ENCODE measurements at regions not wholly inside any gene's neighbourhood (a gene's known extent, or its start where the extent isn't known, plus 50 kb on each side); places are given as distances from the start of the nearest gene placed in this dataset.

DNA sequence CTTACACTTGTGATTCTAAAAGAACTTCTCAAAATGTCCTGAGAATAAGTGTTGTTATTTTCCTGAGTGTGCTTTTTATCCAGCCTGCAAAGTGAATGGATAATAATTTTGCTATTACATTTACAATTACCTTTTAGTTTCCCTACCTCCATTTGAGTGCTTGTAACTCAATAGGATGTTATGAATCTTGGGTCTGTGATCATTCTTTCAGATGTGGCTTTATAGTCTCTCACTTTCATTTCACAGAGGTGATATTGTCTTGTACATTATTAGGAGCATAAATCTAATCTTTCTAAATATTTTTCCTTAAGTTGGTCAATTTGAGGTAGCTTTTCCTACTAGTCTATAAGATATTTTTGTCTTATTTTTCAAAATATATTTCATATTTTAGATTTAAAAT, 386.3 kb upstream of the EPHA6 start:
- Mint-ChIP-seq H3K9me3 (ENCODE audit: insufficient read depth) (no peaks in the 10 kb centered on the region), H3K27ac (no peak overlapping the region), H3K4me3 (no peak overlapping the region), H3K4me1 (no peaks in the 10 kb centered on the region), H3K27me3 (no peaks in the 10 kb centered on the region)
- peaks cover 0 to 3% (median 0%) of the 10 kb centered on the region in 3 donors for H3K9me3 ChIP-seq (ENCODE audit: control extremely low read depth in 1 of 3, control insufficient read depth in 2 of 3, insufficient read depth in 1 of 3, low read length in 2 of 3)
- H3K36me3 ChIP-seq (replicated peaks in 1 of 2; ENCODE audit: control extremely low read depth in 1 of 2, control insufficient read depth in 1 of 2, extremely low read depth in 1 of 2, insufficient read depth in 2 of 2, low read length in 1 of 2) = no peaks in the 10 kb centered on the region
- no peak overlapping the region for H3K27ac ChIP-seq (ENCODE audit: low read length in 2 of 2)
- ChIA-PET POLR2A (no interaction called here), CTCF (no interaction called here)
- no peaks in the 10 kb centered on the region for H3K4me1 ChIP-seq (ENCODE audit: control insufficient read depth in 2 of 2, insufficient read depth in 2 of 2, low read length in 2 of 2)
- H2AFZ ChIP-seq (ENCODE audit: insufficient read depth, low read depth, low read length, poor library complexity, severe bottlenecking) = no peak overlapping the region
- H4K20me1 ChIP-seq (ENCODE audit: control insufficient read depth, insufficient read depth, low read length, poor library complexity, severe bottlenecking) = no peaks in the 10 kb centered on the region
- ATAC-seq (ENCODE audit: low read depth) (no peak), DNase-seq (no peak)
- no peak overlapping the region for H3K9ac ChIP-seq (ENCODE audit: low read length)
- no peak overlapping the region for H3K4me3 ChIP-seq (ENCODE audit: control extremely low read depth in 1 of 5, extremely low read depth in 1 of 5, insufficient read depth in 1 of 5, low read depth in 2 of 5, low read length in 4 of 5)
- TF ChIP-seq, protein P1, sequence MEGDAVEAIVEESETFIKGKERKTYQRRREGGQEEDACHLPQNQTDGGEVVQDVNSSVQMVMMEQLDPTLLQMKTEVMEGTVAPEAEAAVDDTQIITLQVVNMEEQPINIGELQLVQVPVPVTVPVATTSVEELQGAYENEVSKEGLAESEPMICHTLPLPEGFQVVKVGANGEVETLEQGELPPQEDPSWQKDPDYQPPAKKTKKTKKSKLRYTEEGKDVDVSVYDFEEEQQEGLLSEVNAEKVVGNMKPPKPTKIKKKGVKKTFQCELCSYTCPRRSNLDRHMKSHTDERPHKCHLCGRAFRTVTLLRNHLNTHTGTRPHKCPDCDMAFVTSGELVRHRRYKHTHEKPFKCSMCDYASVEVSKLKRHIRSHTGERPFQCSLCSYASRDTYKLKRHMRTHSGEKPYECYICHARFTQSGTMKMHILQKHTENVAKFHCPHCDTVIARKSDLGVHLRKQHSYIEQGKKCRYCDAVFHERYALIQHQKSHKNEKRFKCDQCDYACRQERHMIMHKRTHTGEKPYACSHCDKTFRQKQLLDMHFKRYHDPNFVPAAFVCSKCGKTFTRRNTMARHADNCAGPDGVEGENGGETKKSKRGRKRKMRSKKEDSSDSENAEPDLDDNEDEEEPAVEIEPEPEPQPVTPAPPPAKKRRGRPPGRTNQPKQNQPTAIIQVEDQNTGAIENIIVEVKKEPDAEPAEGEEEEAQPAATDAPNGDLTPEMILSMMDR (IDR thresholded peaks at IDR 0.05) = no peak
- TF ChIP-seq EZH2 (IDR thresholded peaks at IDR 0.05; ENCODE audit: borderline replicate concordance, insufficient read depth, low read depth, low read length, poor library complexity, severe bottlenecking) = no peak
- intact Hi-C loops (cut with micrococcal nuclease) = no loop called here
- H3K4me2 ChIP-seq (replicated peaks; ENCODE audit: low read depth, low read length, poor library complexity, severe bottlenecking) = no peak overlapping the region
- no peaks in the 10 kb centered on the region for H3K79me2 ChIP-seq (ENCODE audit: control insufficient read depth, insufficient read depth, low read length)
- no peaks in the 10 kb centered on the region for H3K27me3 ChIP-seq (replicated peaks in 1 of 4; ENCODE audit: control extremely low read depth in 1 of 4, control insufficient read depth in 3 of 4, insufficient read depth in 4 of 4, low read length in 3 of 4)

DNA sequence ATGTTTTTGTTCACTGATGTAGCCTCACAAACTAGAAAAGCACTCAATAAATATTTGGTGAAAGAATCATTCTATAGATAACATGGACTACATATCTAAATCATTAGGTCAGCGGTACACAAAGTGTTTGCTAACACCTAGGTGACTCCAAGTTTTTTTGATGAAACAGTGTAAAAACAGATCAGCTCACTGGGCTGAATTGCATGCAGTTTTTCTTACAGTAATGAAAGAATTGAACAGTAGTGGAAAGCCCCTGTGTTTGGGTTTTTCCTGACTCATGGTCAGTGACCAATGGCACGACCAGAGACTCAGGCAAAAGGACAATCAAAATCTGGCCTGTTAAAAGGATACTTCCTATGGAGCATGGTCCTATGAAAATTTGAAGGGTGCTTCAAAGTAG, 384.3 kb upstream of the EPHA6 start:
- Histone ChIP-seq H3K36me3 (replicated peaks in 1 of 2; ENCODE audit: control extremely low read depth in 1 of 2, control insufficient read depth in 1 of 2, extremely low read depth in 1 of 2, insufficient read depth in 2 of 2, low read length in 1 of 2) (no peaks in the 10 kb centered on the region), H3K9ac (ENCODE audit: low read length) (no peak overlapping the region), H3K27ac (ENCODE audit: low read length in 2 of 2) (no peak overlapping the region), H3K4me1 (ENCODE audit: control insufficient read depth in 2 of 2, insufficient read depth in 2 of 2, low read length in 2 of 2) (no peaks in the 10 kb centered on the region), H3K4me3 (ENCODE audit: control extremely low read depth in 1 of 5, extremely low read depth in 1 of 5, insufficient read depth in 1 of 5, low read depth in 2 of 5, low read length in 4 of 5) (no peak overlapping the region), H3K9me3 (ENCODE audit: control extremely low read depth in 1 of 3, control insufficient read depth in 2 of 3, insufficient read depth in 1 of 3, low read length in 2 of 3) (peaks cover 0 to 3% (median 0%) of the 10 kb centered on the region in 3 donors), H3K79me2 (ENCODE audit: control insufficient read depth, insufficient read depth, low read length) (no peaks in the 10 kb centered on the region), H3K4me2 (replicated peaks; ENCODE audit: low read depth, low read length, poor library complexity, severe bottlenecking) (no peak overlapping the region), H3K27me3 (replicated peaks in 1 of 4; ENCODE audit: control extremely low read depth in 1 of 4, control insufficient read depth in 3 of 4, insufficient read depth in 4 of 4, low read length in 3 of 4) (no peaks in the 10 kb centered on the region), H4K20me1 (ENCODE audit: control insufficient read depth, insufficient read depth, low read length, poor library complexity, severe bottlenecking) (no peaks in the 10 kb centered on the region), H2AFZ (ENCODE audit: insufficient read depth, low read depth, low read length, poor library complexity, severe bottlenecking) (no peak overlapping the region)
- ChIA-PET CTCF (no interaction called here), POLR2A (no interaction called here)
- DNase-seq (no peak), ATAC-seq (ENCODE audit: low read depth) (no peak)
- Mint-ChIP-seq H3K4me1 (no peaks in the 10 kb centered on the region), H3K27ac (no peak overlapping the region), H3K4me3 (no peak overlapping the region), H3K27me3 (no peaks in the 10 kb centered on the region), H3K9me3 (ENCODE audit: insufficient read depth) (no peaks in the 10 kb centered on the region)
- TF ChIP-seq, protein P1 (IDR thresholded peaks at IDR 0.05) = no peak
- TF ChIP-seq EZH2 (IDR thresholded peaks at IDR 0.05; ENCODE audit: borderline replicate concordance, insufficient read depth, low read depth, low read length, poor library complexity, severe bottlenecking) = no peak
- 60% methylated on average over 1 of the region's 2 CpGs for WGBS (ENCODE audit: insufficient coverage)
- intact Hi-C loops (cut with micrococcal nuclease) = no loop called here

All from B cell (primary cell).